HL-60 (cell line): ENCODE measurements at regions not wholly inside any gene's neighbourhood (a gene's known extent, or its start where the extent isn't known, plus 50 kb on each side); places are given as distances from the start of the nearest gene placed in this dataset.

Experiments
- DNase-seq, 2 experiments: peaks; one replicate each; pipeline ENCODE4 v3.0.0-alpha.2; 2010 to 2020; ENCODE audit warnings: low read depth in 1 of 2, low spot score in 1 of 2
- H3K27ac ChIP-seq: fragments of 250-450 bp; sonication (Bioruptor Pico); replicated peaks from 2 replicates; pipeline ENCODE4 v1.5.1; 2020; ENCODE audit warnings: mild to moderate bottlenecking, moderate library complexity
- H3K27me3 ChIP-seq: fragments of 250-450 bp; sonication (Bioruptor Pico); 2 replicates; pipeline ENCODE4 v1.5.1; 2021; ENCODE audit warnings: mild to moderate bottlenecking, moderate library complexity; ENCODE audit not compliant: insufficient read depth, poor library complexity, severe bottlenecking
- H3K4me3 ChIP-seq: replicated peaks from 2 replicates; pipeline ENCODE4 v1.5.1; 2011; ENCODE audit warnings: mild to moderate bottlenecking, control low read depth, low read length; ENCODE audit not compliant: insufficient read depth
- CTCF ChIP-seq: IDR thresholded peaks from one replicate; pipeline ENCODE4 v1.5.1; 2011; ENCODE audit warnings: low read length, control low read depth, inconsistent platforms; ENCODE audit not compliant: insufficient read depth
- GABPA ChIP-seq: IDR thresholded peaks from 2 replicates; pipeline ENCODE4 v1.6.1; 2012; ENCODE audit warnings: low read depth
- POLR2AphosphoS5 ChIP-seq: IDR thresholded peaks from 2 replicates; pipeline ENCODE4 v1.6.1; 2012; ENCODE audit warnings: low read depth
- SPI1 ChIP-seq: IDR thresholded peaks from 2 replicates; pipeline ENCODE4 v1.6.1; 2012; ENCODE audit warnings: low read depth, mild to moderate bottlenecking, borderline replicate concordance
- TF ChIP-seq, protein P1 (sequence below): IDR thresholded peaks from 2 replicates; pipeline ENCODE4 v1.6.1; 2012; ENCODE audit warnings: low read depth; ENCODE audit not compliant: insufficient replicate concordance

DNA sequence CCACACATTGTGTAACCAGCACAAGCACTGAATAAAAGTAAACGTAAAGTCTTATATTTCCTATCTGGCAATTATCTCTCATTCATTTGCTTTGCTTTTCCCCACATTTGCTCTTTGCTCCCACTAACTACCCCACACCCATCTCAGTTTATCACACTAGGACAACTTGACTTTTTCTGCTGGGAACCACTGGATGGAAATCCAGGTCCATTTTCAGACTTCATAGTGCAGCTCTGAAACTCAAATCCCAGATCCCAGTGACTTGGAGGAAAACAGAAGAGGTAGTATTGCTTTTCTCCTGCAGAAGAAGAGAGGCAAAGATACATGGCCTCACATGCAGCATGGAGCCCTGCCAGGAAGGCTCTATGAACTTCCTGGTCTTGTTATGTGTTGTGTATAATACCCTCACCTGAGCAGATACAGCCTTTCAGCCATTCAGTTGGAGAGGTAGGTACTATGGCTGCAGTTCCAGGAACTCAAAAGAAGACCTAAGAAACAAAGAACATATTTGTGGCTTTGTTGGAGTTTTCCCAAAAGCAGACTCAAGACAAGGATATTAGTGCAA lies 90.0 kb upstream of the NIPBL start:
- Histone ChIP-seq H3K4me3 (no peak overlapping the region), H3K27me3 (no peaks in the 10 kb centered on the region), H3K27ac (no peak overlapping the region)
- TF ChIP-seq POLR2AphosphoS5 (no peak), CTCF (no peak), SPI1 (no peak)
- TF ChIP-seq, protein P1, sequence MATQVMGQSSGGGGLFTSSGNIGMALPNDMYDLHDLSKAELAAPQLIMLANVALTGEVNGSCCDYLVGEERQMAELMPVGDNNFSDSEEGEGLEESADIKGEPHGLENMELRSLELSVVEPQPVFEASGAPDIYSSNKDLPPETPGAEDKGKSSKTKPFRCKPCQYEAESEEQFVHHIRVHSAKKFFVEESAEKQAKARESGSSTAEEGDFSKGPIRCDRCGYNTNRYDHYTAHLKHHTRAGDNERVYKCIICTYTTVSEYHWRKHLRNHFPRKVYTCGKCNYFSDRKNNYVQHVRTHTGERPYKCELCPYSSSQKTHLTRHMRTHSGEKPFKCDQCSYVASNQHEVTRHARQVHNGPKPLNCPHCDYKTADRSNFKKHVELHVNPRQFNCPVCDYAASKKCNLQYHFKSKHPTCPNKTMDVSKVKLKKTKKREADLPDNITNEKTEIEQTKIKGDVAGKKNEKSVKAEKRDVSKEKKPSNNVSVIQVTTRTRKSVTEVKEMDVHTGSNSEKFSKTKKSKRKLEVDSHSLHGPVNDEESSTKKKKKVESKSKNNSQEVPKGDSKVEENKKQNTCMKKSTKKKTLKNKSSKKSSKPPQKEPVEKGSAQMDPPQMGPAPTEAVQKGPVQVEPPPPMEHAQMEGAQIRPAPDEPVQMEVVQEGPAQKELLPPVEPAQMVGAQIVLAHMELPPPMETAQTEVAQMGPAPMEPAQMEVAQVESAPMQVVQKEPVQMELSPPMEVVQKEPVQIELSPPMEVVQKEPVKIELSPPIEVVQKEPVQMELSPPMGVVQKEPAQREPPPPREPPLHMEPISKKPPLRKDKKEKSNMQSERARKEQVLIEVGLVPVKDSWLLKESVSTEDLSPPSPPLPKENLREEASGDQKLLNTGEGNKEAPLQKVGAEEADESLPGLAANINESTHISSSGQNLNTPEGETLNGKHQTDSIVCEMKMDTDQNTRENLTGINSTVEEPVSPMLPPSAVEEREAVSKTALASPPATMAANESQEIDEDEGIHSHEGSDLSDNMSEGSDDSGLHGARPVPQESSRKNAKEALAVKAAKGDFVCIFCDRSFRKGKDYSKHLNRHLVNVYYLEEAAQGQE = no peak
- no peak for DNase-seq

DNA sequence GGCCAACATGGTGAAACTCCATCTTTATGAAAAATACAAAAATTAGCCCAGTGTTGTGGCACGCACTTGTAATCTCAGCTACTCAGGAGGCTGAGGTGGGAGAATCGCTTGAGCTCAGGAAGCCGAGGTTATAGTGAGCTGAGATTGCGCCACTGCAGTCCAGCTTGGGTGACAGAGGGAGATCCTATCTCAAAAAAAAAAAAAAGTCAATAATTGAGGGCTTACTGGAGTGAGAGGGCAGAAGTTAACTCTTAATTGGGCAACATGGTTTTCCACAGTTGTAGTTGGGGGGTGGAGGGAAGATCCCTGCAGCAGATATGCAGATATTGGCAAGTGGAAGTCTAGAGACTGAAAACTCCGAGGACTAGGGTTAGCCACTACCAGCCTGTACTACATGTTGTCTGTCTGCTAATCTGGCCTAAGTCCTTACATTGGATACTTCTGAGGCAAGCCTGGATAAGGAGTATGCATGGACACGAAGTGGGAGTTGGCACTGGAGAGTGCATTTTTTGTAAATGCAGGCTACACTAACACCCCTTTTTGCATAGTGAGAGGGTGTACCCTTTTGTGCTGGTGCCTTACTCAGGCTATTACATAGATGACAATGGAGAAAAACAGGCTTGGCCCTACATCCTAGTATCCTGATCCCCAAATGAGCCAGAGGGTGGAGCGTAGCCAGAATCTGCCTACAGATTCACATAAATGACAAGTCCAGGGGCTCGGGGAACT lies 89.0 kb upstream of the NIPBL start:
- Histone ChIP-seq H3K27ac (no peak overlapping the region), H3K4me3 (no peak overlapping the region), H3K27me3 (no peaks in the 10 kb centered on the region)
- peak in 1 of 2 experiments; percentile 3 for DNase-seq
- TF ChIP-seq POLR2AphosphoS5 (no peak), CTCF (no peak)

DNA sequence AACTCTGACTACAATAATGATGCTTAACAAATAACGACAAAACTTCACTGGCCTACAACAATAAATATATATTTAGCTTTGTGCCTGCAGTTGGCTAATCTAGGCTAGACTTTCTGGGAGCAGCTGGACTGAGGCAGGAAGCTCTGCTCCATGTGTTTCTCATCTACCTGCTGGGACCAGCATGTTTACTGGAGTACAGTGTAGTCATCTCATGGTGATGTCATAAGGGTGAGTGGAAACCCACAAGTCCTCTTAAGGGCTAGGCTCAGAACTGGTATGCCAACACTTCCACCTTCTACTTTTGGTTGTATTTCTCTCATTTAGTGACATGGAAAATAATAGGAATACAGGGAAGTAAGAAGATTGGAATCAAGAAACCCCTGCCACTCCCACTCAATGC lies 85.7 kb upstream of the NIPBL start:
- no peak for TF ChIP-seq SPI1
- TF ChIP-seq, protein P1 = no peak
- TF ChIP-seq CTCF = no peak
- TF ChIP-seq POLR2AphosphoS5 = no peak
- TF ChIP-seq GABPA = no peak
- H3K27ac ChIP-seq = no peak overlapping the region
- no peaks in the 10 kb centered on the region for H3K27me3 ChIP-seq
- H3K4me3 ChIP-seq = no peak overlapping the region
- no peak for DNase-seq
